Superior temporal gyrus (tissue), 1 donor: ENCODE measurements at regions not wholly inside any gene's neighbourhood (a gene's known extent, or its start where the extent isn't known, plus 50 kb on each side); places are given as distances from the start of the nearest gene placed in this dataset.

Experiments
- DNase-seq: peaks from one replicate; pipeline ENCODE4 v3.0.0-alpha.2; 2016; ENCODE audit errors: extremely low spot score

GRCh38 chr6:101296169-101296960 lies 97.1 kb upstream of the GRIK2 start:
- no peak for DNase-seq

- no peak for DNase-seq
These were observed 90.9 kb upstream of the GRIK2 start for GRCh38 chr6:101302593-101302992.

GRCh38 chr6:101303495-101303894 lies 90.0 kb upstream of the GRIK2 start:
- DNase-seq: no peak

- DNase-seq: no peak
These were observed 80.9 kb upstream of the GRIK2 start for GRCh38 chr6:101312652-101313051.

GRCh38 chr6:101322921-101323320 lies 70.6 kb upstream of the GRIK2 start:
- DNase-seq: no peak

- no peak for DNase-seq
These were observed 67.1 kb upstream of the GRIK2 start for GRCh38 chr6:101326411-101326810.

- DNase-seq: no peak
These were observed 51.6 kb upstream of the GRIK2 start for GRCh38 chr6:101341926-101342325.
